ENCODE measurements at regions not wholly inside any gene's neighbourhood (a gene's known extent, or its start where the extent isn't known, plus 50 kb on each side); places are given as distances from the start of the nearest gene placed in this dataset.

DNA sequence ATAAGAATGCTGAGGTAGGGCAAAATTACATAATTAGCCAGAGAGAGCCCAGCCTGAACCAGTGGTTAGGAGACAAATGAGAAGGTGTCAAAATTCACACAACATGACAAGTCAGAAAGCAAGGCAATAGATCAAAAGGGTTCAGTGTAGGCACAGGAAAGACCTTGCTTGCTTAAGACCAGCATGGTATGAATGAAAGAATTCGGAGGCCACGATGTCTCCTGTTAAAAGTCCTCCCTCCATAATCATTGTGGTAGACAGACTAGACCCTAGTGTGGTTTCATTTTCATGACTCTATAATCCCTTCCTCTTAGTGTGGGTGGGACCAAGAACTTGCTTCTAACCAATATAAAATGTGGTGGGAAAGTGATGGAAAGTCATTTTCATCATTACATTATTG lies 98.7 kb upstream of the ANKRD28 start:
- Histone ChIP-seq H3K4me1 (ENCODE audit: insufficient read depth) (no peaks in the 10 kb centered on the region), H3K27ac (no peak overlapping the region), H3K27me3 (no peaks in the 10 kb centered on the region), H3K9me3 (no peaks in the 10 kb centered on the region), H3K4me3 (no peak overlapping the region), H3K36me3 (no peaks in the 10 kb centered on the region)
- intact Hi-C loops (cut with DNase I) = no loop called here
- no peak for DNase-seq
- WGBS, 3 donors = 84 to 88% (median 88%) methylated on average over 2 of the region's 2 CpGs
- TF ChIP-seq, protein P1, sequence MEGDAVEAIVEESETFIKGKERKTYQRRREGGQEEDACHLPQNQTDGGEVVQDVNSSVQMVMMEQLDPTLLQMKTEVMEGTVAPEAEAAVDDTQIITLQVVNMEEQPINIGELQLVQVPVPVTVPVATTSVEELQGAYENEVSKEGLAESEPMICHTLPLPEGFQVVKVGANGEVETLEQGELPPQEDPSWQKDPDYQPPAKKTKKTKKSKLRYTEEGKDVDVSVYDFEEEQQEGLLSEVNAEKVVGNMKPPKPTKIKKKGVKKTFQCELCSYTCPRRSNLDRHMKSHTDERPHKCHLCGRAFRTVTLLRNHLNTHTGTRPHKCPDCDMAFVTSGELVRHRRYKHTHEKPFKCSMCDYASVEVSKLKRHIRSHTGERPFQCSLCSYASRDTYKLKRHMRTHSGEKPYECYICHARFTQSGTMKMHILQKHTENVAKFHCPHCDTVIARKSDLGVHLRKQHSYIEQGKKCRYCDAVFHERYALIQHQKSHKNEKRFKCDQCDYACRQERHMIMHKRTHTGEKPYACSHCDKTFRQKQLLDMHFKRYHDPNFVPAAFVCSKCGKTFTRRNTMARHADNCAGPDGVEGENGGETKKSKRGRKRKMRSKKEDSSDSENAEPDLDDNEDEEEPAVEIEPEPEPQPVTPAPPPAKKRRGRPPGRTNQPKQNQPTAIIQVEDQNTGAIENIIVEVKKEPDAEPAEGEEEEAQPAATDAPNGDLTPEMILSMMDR (IDR thresholded peaks at IDR 0.05) = no peak
- TF ChIP-seq EP300 (IDR thresholded peaks at IDR 0.05) (no peak), POLR2A (IDR thresholded peaks at IDR 0.05) (no peak)

DNA sequence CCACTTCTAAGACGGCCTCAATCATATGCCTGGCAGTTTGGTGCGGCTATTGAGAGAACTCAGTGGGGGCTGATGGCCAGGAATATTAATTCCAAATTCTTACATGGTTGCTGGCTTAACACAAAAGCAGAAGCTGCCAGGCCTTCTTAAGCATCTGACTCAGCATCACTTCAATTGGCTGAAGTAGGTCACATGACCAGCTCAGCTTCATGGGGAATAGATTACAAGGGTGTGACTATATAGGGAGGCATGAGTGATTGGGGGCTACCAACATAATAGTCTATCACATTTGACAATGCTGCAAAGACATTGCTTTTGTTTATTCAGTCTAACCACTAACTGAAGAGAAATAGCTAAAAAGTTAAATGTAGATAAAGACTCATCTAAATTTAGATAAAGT lies 101.6 kb upstream of the ANKRD28 start:
- Histone ChIP-seq H3K9me3 (no peaks in the 10 kb centered on the region), H3K27ac (no peak overlapping the region), H3K4me1 (ENCODE audit: insufficient read depth) (peaks cover 5% of the 10 kb centered on the region), H3K27me3 (no peaks in the 10 kb centered on the region), H3K4me3 (no peak overlapping the region), H3K36me3 (no peaks in the 10 kb centered on the region)
- 86 to 89% (median 87%) methylated on average over 2 of the region's 2 CpGs for WGBS, 3 donors
- DNase-seq = no peak
- TF ChIP-seq POLR2A (IDR thresholded peaks at IDR 0.05) (no peak), EP300 (IDR thresholded peaks at IDR 0.05) (no peak)
- TF ChIP-seq, protein P1 (IDR thresholded peaks at IDR 0.05) = no peak
- intact Hi-C loops (cut with DNase I) = no loop called here

DNA sequence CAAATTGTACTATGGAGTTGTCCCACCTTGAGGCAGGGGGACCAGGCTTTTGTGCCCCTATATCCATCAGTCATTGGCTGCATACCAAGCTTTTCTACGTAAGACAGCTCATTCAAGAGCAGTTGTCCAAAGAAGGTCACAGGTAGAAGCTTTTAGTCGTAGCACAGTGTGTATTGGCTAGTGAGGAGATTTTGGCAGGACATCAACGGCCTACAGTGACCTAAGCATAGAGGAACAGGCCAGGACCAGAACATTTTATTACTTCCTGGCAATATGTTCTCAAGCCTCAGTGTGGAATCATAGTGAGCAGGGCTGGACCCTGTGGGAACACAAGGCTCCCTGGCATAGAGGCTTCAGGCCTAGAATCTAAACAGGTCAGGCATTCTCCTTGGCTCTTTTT lies 105.4 kb upstream of the ANKRD28 start:
- Histone ChIP-seq H3K4me3 (no peak overlapping the region), H3K4me1 (ENCODE audit: insufficient read depth) (peaks cover 5% of the 10 kb centered on the region), H3K36me3 (no peaks in the 10 kb centered on the region), H3K9me3 (no peaks in the 10 kb centered on the region), H3K27me3 (no peaks in the 10 kb centered on the region), H3K27ac (peak overlapping the region in 1 of 2 donors; percentile 1)
- WGBS, 3 donors = 18 to 26% (median 26%) methylated on average over 3 of the region's 3 CpGs
- TF ChIP-seq POLR2A (IDR thresholded peaks at IDR 0.05) = no peak
- TF ChIP-seq EP300 (IDR thresholded peaks at IDR 0.05) = no peak
- TF ChIP-seq, protein P1 (IDR thresholded peaks at IDR 0.05) = no peak
- intact Hi-C loops (cut with DNase I) = no loop called here
- DNase-seq = peak; percentile 47 to 67 (median 58)

DNA sequence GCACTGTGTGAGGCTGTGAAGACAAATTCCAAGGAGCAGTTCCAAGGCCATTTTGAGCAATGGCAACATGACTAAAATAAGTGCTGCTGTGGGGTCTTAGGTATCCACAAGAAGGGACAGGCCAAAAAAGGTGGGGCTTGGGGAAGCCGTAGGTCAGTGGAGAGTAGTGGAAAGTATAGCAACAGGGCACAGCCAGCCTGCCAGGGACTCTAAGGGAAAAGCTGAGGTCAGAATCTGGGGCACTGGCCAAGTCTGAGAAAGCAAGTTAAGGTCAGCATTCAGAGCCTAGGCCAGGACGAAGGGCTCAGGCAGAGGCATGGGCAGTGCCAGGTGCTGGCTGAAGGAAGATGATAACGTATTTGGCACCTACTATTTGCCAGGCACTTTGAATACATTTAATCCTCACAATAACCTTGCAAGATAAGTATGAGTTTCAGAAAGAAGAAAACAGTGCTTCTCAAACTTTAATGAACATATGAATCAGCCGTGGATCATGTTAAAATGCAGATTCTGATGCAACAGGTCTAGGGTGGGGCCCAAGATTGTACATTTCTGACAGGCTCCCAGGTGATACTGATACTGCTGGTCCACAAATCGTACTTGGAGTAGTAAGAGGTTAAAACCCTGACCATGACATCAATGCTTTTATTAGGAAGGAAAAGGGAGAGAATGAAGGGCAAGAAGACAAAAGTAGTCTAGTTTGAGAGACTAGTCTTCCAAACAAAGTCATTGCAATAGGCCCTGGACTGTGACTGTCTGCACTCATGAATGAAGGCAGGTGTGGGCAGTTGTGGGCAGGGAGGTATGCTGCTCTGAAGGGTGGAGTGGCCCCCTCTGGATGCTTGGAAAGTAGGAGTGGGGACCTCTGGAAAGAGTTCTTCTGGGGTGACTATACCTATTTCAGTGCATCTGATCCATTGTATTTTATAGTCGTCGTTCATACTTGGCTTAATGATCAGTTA lies 106.3 kb upstream of the ANKRD28 start:
- Histone ChIP-seq H3K27ac (peak overlapping the region in 1 of 2 donors; percentile 1), H3K36me3 (no peaks in the 10 kb centered on the region), H3K4me1 (ENCODE audit: insufficient read depth) (peaks cover 5% of the 10 kb centered on the region), H3K27me3 (no peaks in the 10 kb centered on the region), H3K9me3 (no peaks in the 10 kb centered on the region), H3K4me3 (no peak overlapping the region)
- WGBS, 3 donors = 80 to 87% (median 84%) methylated on average over 7 of the region's 7 CpGs
- TF ChIP-seq EP300 (IDR thresholded peaks at IDR 0.05) (no peak), POLR2A (IDR thresholded peaks at IDR 0.05) (no peak)
- TF ChIP-seq, protein P1 (IDR thresholded peaks at IDR 0.05) = no peak
- peak in 2 of 5 donors; percentile 14 to 24 for DNase-seq
- intact Hi-C loops (cut with DNase I) = no loop called here
